ENCODE measurements at regions not wholly inside any gene's neighbourhood (a gene's known extent, or its start where the extent isn't known, plus 50 kb on each side); places are given as distances from the start of the nearest gene placed in this dataset.

- TF ChIP-seq CTCF (IDR thresholded peaks at IDR 0.05; ENCODE audit: borderline replicate concordance, extremely low read depth, low read length, poor library complexity, severe bottlenecking) (no peak), EZH2 (IDR thresholded peaks at IDR 0.05; ENCODE audit: borderline replicate concordance, low read depth, low read length, severe bottlenecking) (no peak)
Observed at GRCh38 chr14:27727251-27727770, 1039.3 kb upstream of the FOXG1 start.
